ENCODE measurements at regions not wholly inside any gene's neighbourhood (a gene's known extent, or its start where the extent isn't known, plus 50 kb on each side); places are given as distances from the start of the nearest gene placed in this dataset.

GRCh38 chr5:58099257-58099656 is 360.6 kb downstream of the PLK2 start:
- DNase-seq = no peak
- intact Hi-C loops (cut with DNase I) = no loop called here

- no peak for DNase-seq
- intact Hi-C loops (cut with DNase I) = no loop called here
Observed at GRCh38 chr5:58094031-58094430, 365.9 kb downstream of the PLK2 start.

GRCh38 chr5:58090704-58091103 is 369.2 kb downstream of the PLK2 start:
- intact Hi-C loops (cut with DNase I) = no loop called here
- DNase-seq = no peak

- no peak for DNase-seq
Observed at GRCh38 chr5:58088941-58089340, 370.9 kb downstream of the PLK2 start.

GRCh38 chr5:58087905-58088304 is 372.0 kb downstream of the PLK2 start:
- intact Hi-C loops (cut with DNase I) = no loop called here

More at GRCh38 chr5:58088941-58089340, 370.9 kb downstream of the PLK2 start:
- intact Hi-C loops (cut with DNase I) = no loop called here

GRCh38 chr5:58087123-58087522 is 372.8 kb downstream of the PLK2 start:
- intact Hi-C loops (cut with DNase I) = no loop called here
- DNase-seq = no peak

More at GRCh38 chr5:58087905-58088304, 372.0 kb downstream of the PLK2 start:
- DNase-seq = no peak

- intact Hi-C loops (cut with DNase I) = no loop called here
- no peak for DNase-seq
Observed at GRCh38 chr5:58085800-58086199, 374.1 kb downstream of the PLK2 start.

GRCh38 chr5:58081435-58081834 is 378.5 kb downstream of the PLK2 start:
- no peak for DNase-seq
- intact Hi-C loops (cut with DNase I) = no loop called here

GRCh38 chr5:58080573-58080972 is 379.3 kb downstream of the PLK2 start:
- DNase-seq = no peak
- intact Hi-C loops (cut with DNase I) = no loop called here

- DNase-seq = no peak
- intact Hi-C loops (cut with DNase I) = no loop called here
Observed at GRCh38 chr5:58077966-58078365, 381.9 kb downstream of the PLK2 start.

- DNase-seq = no peak
Observed at GRCh38 chr5:58077416-58077815, 382.5 kb downstream of the PLK2 start.

GRCh38 chr5:58076483-58077257 is 383.2 kb downstream of the PLK2 start:
- no peak for DNase-seq
- intact Hi-C loops (cut with DNase I) = no loop called here

More at GRCh38 chr5:58077416-58077815, 382.5 kb downstream of the PLK2 start:
- intact Hi-C loops (cut with DNase I) = no loop called here

GRCh38 chr5:58075907-58076306 is 384.0 kb downstream of the PLK2 start:
- no peak for DNase-seq
- intact Hi-C loops (cut with DNase I) = no loop called here

- intact Hi-C loops (cut with DNase I) = no loop called here
- peak in 1 of 42 donors; percentile 39 for DNase-seq
Observed at GRCh38 chr5:58074717-58075116, 385.2 kb downstream of the PLK2 start.

GRCh38 chr5:58074222-58074621 is 385.7 kb downstream of the PLK2 start:
- intact Hi-C loops (cut with DNase I) = no loop called here
- no peak for DNase-seq

- no peak for DNase-seq
- intact Hi-C loops (cut with DNase I) = no loop called here
Observed at GRCh38 chr5:58073243-58073642, 386.6 kb downstream of the PLK2 start.

GRCh38 chr5:58072300-58072965 is 387.5 kb downstream of the PLK2 start:
- DNase-seq = peak in 6 of 42 donors; percentile 2 to 43 (median 12)
- intact Hi-C loops (cut with DNase I) = no loop called here

- DNase-seq = peak in 2 of 42 donors; percentile 6 to 8
- intact Hi-C loops (cut with DNase I) = no loop called here
Observed at GRCh38 chr5:58071566-58071965, 388.3 kb downstream of the PLK2 start.

GRCh38 chr5:58069846-58070245 is 390.0 kb downstream of the PLK2 start:
- no peak for DNase-seq
- intact Hi-C loops (cut with DNase I) = no loop called here

GRCh38 chr5:58069016-58069705 is 390.7 kb downstream of the PLK2 start:
- DNase-seq = no peak
- intact Hi-C loops (cut with DNase I) = no loop called here

All from head of caudate nucleus (tissue), 42 donors.